NCI-H446 (cell line): ENCODE measurements at regions not wholly inside any gene's neighbourhood (a gene's known extent, or its start where the extent isn't known, plus 50 kb on each side); places are given as distances from the start of the nearest gene placed in this dataset.
A peak's percentile ranks its signal among the peaks of the same experiment; 100 is the strongest.
"Not testable (repeated sequence)": the region's sequence is repeated elsewhere in the genome, so short reads cannot be mapped to it uniquely, and the experiment has no call there.

Experiments
- DNase-seq, 2 experiments: peaks; one replicate each; lab custom pipeline; 2025; lab: John Stamatoyannopoulos, UW

DNA sequence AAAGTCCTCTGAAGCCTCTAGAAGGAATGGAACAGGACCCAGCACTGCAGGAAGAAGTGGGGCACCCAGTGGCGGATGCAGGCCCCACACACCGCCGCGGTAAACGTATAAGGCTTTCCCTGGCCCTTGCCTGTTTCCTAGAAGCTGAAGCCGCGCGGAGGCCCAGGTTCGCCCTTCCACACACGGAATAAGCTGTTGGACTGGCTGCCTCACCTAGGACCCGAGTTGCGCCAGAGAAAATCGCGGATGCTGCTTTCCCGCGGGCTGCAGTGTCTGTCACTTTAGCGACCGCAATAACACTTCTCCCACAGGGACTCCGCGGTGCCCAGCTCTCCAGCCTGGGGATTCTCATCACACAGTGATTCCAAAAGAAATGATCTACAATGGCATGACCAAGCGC, 1736.9 kb downstream of the TP53TG3F start:
- no peak for DNase-seq

DNA sequence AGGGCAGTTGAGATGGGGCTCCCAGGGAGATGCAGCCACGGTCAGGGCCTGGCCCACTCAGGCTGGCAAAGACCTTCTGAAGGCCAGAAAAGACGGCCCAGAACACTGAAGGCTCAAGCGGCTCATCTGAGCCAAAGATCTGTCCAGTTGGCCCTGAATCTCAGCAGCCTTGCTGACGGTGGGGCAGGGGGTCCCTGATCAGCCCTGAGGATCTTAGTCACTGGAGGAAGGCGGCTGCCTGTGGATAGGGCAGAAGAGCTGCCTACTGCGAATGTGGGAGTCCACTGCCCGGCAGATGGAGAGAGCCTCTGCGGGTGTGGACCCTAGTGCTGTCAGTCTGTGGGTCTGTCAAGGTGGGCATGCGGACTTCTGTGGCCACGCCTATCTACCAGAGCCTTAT, 1738.2 kb downstream of the TP53TG3F start:
- DNase-seq = no peak

DNA sequence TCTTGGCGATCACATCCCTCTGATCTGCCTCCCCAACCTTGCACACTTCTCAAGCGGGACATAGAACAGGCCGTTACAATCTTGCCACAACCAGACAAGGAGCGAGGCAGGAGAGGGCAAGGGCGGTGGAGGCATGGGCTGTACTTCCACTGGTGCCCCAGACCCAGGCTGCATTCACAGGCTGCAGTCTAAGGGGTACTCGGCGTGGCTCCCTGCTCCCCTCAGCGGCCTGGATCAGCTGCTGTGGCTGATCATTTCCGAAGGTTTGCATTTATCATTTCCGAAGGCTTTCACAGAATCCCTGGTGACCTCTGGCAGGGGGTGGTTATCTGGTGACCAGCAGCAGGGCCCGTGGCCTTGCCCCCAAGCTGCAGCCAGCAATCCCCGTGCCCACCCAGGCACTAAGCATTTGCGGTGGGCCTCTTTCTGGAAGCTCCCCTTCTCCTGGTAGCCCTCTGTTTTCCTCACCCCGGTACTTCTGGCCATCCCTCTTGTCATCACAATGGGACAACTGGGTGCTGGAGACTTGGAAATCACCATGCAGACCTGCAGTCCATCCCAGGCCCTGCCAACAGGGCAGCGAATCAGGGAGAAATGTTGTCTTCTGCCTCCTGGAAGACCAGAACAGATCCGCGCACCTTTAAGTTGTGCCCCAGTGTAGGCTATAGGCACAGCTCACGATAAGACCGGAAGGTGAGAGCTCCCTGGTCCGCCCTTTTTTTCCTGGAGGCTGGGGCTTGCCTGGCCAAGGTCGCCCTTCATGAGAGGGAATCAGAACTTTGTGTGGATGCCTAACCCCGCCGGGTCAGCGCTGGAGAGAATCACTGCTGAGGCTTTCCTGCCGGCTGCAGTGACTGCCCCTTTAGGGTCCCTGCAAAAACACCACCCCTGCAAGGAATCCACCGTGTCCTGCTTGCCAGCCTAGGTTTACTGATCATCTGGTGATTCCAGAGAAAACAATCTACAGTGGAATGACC, 1739.1 kb downstream of the TP53TG3F start:
- no peak for DNase-seq

DNA sequence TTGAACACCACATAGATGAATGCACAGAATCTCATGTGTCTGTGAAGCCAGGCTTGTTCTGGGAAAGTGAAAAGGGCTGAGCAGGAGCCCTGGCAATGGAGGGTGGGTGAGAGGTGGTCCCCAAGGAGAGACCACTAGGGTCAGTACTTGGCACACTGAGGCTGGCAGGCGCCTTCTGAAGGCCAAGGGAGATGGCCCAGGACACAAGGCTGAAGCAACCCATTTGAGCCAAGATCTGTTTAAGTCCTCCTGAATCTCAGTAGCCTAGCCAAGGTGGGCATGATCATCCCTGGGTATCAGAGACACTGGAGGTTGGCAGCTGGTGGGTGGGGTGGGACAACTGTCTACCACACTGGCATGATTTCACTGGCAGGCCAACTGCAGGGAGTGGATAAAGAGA, 1741.2 kb downstream of the TP53TG3F start:
- DNase-seq = no peak

DNA sequence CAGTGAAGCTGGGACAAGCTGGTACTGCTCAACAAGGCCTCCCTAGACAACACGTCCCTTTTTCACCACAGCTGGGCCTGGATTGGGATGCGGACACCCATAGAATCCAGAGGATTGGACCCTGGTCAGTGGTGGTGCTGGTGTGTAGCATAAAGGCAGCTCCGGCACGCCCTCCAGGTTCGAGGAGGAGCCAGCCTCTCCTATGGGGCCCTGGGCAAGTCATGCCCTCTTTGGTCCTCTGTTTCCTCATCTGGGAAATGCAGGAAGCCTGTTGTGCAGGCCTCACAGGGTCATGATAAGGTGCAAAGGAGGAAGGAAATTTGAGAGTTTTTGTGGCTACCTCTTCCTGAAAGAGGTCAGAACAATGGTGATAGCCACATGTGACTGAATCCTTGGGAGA, 1741.7 kb downstream of the TP53TG3F start:
- no peak for DNase-seq

DNA sequence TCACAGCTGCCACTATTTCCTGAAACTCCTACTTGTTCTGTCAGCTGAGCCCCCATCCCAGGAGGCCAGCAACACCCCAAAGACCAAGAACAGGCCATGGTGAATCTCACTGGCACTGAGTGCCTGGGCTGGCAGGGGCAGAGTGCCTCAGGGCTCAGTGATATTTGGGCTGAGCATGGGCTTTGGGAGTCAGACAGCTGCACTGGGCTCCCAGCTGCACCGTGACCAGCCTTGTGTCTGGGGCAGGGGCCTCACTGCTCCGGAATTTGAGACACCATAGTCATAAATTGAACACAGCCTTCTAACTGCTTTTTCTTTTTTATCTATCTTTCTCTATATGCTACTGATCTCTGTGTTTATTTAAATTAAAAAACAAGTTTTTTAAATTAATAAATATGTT, 1744.2 kb downstream of the TP53TG3F start:
- no peak for DNase-seq

GRCh38 chr16:35207059-35207999, 1747.9 kb downstream of the TP53TG3F start:
- DNase-seq = peak; percentile 37 to 75

DNA sequence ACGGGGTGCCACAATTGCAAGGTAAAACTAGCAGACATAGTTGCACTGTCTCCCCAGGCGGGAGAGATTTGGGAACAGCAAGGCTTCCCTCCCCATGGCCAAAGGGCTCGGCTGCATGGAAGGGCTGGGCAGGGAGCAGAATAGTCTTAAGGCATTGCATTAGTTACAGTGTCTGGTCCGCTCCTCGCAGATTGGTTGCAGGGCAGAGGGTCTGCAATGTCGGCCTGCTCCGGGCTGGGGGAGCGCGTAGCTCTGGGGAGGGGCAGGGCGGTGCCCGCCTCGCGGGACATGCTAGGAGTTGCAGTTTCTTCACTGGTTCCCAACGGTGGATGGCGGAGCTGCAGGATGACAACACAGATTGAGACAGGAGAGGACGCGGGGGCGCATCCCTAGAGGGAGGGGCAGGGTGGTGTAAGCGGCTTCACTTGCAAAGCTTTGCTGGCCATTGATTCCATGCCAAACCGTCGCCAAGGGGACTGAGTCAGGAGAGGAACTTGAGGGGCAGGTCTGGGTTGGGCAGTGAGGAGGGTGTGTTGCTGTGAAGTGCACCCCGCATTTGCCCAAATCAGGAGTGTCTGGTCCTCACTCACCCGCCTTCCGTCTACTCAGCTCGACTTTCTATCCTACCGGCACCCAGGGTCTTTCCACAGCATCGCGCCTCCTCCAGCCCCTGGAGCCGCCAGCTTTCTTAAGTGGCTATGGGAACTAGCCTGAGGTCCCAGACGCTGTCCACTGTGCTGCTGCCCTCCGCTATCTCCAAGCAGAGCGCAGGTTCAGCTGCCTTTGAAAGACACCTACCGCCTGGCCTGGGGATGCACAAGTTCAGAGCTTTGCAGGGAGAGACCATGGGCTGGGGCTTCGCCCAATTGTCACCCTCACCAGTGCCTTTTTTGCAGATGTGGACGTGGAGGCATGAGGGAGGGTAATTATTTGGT, 1748.9 kb downstream of the TP53TG3F start:
- no peak for DNase-seq

DNA sequence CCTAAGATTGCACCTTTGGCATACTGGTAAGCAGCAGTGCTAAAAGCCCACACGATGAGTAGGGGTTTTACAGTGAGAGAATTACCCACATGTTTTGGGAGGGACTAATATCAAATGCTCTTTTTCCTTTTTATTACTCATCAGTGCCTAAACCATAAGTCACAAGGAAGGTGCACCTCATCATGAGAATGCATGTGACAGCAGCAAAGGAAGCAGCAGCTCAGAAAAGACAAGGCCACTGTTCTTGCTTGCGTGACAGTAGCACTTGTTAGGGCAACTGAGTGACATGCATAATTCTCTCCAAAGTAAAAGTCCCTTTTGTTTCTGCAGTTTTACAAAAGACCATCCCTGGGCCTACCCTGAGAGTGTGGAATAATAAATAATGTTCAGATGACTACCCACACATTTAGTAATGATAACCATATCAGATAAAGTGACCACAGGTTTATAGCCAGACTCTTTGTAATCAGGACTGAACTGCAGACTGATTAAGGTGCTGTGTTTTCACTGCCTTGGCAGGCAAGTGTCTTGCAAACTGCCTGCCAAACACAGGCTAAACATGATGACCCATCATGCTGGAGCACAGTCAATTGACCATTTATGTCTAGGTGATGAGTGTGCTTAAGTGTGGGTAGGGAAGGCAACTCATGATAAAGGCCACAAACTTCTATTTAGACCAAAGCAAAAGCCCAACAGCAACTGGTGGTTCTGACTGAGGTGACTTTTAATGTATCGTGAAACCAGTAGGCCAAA, 1751.4 kb downstream of the TP53TG3F start:
- no peak for DNase-seq

DNA sequence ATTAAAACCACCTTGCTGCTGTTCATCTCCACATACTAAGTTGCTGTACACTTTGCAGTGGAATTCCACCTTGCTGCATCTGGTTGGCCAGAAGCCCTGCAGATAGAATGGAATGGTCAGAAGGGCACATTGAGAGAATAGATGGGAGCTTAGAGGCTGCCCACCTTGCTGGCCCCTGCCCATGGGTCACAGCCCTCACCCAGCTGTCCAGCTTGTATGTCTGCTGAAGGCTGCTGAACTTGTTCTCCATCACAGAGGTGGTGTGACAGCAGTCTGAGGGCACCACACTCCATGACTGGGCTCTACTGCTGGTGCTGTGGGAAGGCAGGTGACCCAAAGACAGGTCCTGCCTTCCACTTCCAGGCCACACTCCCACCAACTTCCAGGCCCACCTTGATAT, 1755.4 kb downstream of the TP53TG3F start:
- no peak for DNase-seq

DNA sequence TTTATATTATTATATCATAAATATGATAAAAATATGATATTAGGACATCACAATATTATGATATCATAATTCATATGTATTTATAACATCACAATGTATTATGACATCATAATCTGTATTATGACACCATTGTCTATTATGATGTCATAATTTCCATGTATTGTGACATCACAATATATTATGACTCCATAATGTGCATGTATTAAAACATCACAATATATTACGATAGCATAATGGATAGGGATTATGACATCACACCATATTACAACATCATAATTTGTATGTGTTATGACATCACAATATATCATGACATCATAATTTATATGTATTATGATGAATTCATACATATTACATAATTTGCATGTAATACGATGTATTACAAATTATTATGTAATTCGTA, 1755.9 kb downstream of the TP53TG3F start:
- no peak for DNase-seq

DNA sequence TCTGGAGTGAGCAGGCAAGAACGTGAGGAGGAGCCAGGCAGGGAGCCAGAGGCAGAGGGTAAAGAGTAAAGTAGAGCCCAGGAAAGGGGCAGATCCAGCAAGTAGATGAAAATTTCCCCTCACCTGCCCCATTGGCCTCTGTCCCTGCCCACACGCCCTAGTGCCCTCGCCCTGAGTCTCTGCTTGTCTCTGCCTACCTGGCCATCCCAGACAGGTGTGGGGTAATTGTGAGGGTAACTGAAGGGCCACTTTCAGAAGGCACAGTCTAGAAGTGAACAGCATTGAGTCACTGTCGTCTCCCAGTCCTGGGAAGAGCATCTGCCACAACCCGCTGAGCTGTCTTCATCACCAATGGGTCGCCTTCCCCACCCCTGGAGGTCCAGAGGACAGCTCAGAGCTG, 1756.8 kb downstream of the TP53TG3F start:
- DNase-seq = not testable (repeated sequence)

DNA sequence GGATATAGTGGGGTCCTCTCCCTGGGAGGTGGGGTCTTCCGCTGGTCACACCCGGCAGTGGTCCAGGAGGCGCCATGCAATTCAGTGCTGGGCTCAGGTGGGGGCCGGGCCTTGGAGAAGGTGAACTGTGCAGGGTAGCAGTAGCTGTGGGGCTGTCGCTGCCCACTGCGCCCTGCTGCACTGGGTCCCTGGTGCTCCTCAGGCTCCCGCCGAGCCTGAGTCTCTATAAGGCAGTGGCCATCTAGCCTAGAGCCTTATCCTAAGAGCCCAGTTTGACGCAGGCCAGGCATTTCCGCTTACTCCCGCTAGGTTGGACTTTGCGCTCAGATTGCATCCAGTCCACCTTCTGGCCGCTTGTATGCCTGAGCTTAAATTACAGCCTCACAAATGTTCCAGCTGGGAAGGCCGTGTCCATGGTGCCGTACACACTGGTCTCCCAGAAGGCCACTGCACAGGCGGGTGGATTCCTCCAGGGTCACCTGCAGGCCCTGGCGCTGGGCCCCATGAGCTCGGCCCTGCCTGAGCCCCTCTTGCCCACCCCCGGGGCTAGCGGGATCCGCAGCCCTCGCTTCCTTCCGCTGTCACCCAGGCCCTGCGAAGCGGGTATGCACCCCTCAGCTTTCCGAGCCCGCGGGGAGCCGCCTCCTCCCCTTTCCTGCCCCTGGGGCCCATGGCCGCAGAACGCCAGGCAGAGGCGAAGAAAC, 1762.2 kb downstream of the TP53TG3F start:
- DNase-seq = no peak

GRCh38 chr16:35234679-35235078, 1775.3 kb downstream of the TP53TG3F start:
- no peak for DNase-seq

DNA sequence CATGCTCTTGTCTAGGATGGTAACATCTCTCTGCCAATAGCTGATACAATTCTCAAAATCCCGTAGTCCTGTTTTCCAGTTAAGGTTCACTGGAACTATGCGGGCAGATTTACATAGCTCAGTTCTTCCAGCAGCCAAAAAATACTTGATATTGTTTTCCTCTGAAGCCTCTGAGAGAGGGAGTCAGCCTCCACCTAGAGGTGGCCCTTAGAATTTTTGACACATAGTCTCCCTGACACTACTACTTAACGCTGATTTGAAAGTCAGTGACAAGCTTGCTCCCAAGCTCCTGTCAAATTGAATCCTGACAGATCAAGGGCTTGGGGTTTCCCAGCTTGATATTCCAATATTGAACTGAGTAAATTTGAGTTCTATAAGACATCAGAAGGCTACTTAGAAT, 1780.1 kb downstream of the TP53TG3F start:
- DNase-seq = no peak

GRCh38 chr16:35249051-35249450, 1789.6 kb downstream of the TP53TG3F start:
- no peak for DNase-seq

GRCh38 chr16:35252356-35252936, 1793.0 kb downstream of the TP53TG3F start:
- no peak for DNase-seq

DNA sequence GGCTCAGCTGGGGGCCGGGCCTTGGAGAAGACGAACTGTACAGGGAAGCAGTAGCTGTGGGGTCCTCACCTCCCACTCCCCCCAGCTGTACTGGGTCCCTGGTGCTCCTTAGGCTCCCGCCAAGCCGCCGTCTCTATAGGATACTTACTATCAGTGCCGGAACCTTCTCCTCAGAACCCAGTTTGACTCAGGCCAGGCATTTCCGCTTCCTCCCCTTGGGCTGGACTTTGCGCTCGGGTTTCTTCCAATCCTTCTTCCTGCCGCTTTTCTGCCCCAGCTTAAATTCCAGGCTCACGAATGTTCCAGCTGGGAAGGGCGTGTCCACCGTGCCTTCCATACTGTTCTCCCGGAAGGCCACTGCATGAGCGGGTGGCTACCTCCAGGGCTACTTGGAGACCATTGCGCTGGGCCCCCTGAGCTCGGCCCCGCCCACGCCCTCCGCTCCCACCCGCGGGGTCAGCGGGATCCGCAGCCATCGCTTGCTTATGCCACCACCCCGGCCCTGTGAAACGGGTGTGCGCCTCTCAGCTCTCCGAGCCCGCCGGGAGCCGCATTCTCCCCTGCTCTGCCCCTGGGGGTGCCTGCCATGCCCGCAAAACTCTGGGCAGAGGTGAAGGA, 1795.9 kb downstream of the TP53TG3F start:
- DNase-seq = no peak

GRCh38 chr16:35255816-35256215, 1796.4 kb downstream of the TP53TG3F start:
- DNase-seq = no peak
